Stimulated activated CD4-positive, alpha-beta T cell treated with anti-CD3 and anti-CD28 coated beads, Interleukin-12 subunit alpha, Interleukin-12 subunit beta, amount 100 ng/mL, for 48 hours (primary cell): ENCODE measurements at regions not wholly inside any gene's neighbourhood (a gene's known extent, or its start where the extent isn't known, plus 50 kb on each side); places are given as distances from the start of the nearest gene placed in this dataset.
"Not testable (repeated sequence)": the region's sequence is repeated elsewhere in the genome, so short reads cannot be mapped to it uniquely, and the experiment has no call there.

Experiments
- DNase-seq, 3 donors: peaks; one replicate each; pipeline ENCODE4 v3.0.0-alpha.2; 2020; ENCODE audit warnings: low read depth in 2 of 3, low spot score in 1 of 3

DNA sequence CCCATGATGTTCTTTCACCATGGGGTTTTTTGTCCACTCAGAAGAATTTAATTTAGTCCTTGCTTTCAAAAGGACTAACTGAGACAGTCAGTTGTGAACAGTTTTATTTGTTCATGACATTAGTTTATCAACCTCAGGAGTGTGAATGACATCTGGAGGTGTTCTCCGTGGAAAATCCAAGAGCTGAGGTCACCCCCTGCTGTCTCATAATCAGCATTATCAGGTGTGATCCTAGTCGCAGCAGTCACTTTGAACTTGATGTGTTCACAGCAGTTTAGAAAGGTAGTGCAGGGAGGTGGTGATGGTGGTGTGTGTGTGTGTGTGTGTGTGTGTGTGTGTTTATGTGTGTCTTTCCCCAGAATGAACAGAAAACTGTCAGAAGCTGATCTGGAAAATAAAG lies 1760.8 kb upstream of the PCDH10 start:
- DNase-seq: no peak

DNA sequence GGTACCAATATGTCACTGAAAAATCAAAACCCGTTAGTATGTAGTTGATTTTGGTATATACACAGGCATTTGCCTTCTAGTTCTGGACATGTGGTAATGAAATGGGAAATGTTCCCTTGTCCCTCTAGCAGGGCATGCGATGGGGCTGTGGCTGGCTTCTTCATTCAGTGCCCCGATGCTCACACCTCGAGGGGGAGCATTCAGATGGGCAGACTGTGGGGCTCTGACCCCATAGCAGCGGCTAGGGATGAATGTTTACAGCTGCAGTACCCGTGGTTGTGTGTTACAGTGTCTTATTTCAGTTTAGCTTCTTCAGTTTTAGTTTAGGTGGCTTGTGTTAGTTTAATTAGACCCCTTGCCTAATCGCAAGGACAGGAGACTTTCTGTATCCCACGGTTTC lies 1741.0 kb upstream of the PCDH10 start:
- no peak for DNase-seq

DNA sequence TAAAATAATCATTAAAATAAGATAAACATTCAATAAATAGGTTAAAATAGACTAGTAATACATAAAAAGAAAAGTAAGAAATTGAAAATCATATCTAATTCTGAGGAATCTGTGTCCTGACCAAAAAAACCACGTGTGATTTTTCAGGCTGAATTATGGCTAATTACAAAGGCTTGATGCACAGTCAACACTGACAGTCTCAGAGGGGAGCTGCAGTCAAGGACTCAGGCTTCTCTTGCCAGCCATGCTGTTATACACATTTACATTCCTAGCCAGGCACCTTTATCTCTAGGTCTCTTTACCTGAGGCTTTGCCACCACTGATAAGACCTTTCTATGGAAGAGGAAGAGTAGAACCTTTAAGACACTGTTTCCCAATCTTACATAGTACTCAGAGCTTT lies 1737.7 kb upstream of the PCDH10 start:
- no peak for DNase-seq

DNA sequence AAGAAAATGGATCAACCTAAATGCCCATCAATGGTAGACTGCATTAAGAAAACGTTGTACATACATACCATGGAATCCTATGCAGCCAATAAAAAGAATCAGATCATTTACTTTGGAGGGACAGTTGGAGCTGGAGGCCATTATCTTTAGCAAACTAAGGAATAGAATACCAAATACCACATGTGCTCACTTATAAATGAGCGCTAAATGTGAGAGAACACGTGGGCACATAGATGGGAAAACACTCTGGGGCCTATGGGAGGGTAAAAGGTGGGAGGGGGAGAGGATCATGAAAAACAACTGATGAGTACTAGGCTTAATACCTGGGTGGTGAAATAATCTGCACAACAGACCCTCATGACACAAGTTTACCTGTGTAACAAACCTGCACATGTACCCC lies 1729.9 kb upstream of the PCDH10 start:
- DNase-seq: no peak

DNA sequence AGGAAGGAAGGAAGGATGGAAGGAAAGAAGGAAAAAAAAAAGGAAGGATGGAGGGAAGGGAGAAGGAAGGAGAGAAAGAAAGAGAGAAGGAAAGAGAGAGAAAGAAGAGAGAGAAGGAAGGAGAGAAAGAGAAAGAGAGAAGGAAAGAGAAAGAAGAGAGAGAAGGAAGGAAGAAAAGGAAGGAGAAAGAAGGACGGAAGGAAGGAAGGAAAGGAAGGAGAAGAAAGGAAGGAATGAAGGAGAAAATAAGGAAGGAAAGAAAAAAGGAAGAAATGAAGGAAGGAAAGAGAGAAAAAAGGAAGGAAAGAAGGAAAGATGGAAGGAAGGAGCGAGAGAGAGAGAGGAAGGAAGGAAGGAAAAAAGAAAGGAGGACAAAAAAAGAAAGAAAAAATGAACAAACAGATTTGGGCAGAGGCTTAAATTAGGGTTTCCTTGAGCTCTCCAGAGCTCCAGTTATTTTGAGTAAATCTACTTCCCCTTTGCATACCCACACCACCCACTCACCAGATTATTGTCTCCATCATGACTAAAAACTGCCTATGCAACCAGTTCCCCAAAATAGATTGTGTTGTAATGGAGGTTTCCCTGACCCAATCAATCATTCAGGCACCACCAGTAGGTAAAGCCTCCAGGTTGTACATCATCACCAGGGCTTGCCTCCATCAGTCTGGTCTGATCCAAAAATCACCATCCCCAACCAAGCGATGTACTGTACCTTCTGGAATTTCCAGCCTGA lies 1722.9 kb upstream of the PCDH10 start:
- DNase-seq: no peak

DNA sequence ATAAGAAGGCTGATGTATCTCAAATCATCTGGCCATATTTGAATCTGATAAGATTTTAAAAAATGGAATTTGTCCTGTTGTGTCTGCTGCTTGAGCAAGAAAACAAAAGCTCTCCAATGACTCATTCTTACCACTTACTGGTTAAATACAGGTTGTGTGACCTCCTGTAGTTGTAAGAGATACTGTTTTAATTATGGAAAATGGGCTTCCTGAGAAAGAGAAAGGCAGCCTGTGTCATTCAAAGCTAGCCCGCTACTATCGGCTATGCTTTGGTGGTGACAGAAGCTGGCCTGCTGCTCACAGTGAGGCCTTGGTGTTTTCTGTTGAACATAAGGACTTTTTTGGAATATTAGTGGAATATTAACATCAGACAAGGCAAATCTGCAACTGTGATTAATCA lies 1722.1 kb upstream of the PCDH10 start:
- DNase-seq: no peak

DNA sequence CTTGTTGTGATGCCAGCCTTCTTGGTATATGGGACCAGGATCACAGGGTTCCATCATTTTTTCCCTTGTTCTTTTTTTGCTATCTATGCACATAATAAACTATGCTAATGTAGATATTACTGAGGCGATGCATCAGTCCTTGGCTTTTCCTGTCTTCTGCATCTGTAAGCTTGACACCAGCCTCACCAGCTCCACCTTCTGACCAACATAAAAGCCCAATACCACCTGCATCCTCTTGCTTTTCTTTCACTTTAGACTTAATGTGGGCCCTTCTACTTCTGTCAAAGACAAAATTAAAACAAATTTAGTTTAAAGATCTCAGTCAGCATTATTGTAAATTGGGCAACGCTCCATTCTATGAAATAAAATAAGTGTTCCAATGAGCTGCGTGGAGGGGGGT lies 1718.8 kb upstream of the PCDH10 start:
- DNase-seq: no peak

DNA sequence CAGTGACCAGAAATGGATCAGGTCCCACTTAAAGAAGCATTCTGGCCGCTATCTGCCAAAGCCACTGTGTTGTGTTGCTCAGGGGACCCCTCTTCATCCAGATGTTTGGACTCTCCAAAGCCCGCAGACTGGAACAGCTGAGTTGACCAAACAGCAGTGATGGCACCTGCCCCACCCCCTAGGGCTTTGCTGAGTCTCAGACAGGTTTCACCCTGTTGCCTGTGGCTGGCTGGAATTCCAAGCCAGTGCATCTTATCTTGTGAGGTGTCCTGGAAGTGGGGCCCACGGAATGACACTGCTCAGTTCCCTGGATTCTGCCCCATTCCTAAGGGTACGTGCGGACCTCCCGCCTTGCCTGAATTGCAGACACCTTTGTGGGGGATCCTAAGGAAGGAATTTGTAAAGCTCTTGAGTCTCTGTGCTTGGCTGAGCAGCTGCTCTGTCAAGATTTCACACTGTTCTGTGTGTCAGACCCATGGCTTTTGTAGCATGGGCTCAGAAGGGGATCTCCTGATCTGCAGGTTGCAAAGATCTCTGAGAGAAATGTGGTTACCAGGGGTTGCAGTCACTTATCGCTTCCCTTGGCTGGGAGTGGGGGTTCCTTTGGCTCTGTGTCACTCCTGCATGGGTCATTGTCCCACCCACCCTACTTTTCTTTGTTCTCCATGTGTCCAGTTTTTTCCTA lies 1707.9 kb upstream of the PCDH10 start:
- DNase-seq: no peak

DNA sequence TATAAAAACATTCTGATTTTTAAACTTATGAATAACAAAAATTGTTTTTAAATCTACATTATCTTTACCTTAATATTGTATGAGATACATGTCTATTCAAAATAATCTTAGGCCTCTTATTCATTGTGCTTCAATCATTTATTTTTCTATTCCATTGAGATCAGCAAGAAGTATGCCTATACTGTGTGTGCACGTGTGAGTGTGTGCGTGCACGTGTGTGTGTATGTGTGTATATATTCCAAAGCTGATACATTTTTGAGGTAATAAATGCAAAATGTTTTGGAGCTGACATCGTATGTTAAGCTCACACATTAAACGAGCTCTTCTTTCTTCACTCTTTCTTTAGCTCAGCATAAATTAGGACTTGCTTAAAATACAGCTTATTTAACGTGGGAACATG lies 1701.2 kb upstream of the PCDH10 start:
- DNase-seq: no peak

DNA sequence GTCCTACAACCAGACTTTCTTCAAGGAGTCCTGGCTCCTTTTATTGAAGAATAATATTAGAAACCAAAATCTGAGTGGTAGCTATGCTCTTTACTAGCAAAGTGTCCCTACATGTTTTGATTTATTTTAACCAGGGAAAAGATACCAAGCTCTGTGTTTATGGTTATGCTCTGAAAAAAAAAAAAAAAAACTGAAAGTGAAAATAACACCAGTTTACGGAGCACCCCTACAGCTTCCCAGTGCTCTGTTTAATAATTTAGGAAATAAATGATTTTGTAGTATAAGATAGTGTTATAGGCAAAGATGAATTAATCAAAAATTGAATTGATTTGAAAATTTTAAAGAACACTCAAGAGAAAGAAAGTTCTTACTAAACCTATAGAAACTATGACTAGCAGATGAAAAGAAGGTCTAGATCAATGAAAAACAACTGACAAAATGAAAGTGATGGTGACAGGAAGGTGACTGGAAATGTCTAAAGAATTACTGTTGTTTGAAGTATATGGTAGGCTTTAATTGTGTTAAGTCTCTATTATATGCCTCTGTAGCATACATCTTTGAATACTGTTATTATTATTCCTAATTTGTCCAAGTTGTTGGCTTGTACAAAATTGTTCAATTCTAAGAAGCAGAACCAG lies 1698.4 kb upstream of the PCDH10 start:
- DNase-seq: no peak

DNA sequence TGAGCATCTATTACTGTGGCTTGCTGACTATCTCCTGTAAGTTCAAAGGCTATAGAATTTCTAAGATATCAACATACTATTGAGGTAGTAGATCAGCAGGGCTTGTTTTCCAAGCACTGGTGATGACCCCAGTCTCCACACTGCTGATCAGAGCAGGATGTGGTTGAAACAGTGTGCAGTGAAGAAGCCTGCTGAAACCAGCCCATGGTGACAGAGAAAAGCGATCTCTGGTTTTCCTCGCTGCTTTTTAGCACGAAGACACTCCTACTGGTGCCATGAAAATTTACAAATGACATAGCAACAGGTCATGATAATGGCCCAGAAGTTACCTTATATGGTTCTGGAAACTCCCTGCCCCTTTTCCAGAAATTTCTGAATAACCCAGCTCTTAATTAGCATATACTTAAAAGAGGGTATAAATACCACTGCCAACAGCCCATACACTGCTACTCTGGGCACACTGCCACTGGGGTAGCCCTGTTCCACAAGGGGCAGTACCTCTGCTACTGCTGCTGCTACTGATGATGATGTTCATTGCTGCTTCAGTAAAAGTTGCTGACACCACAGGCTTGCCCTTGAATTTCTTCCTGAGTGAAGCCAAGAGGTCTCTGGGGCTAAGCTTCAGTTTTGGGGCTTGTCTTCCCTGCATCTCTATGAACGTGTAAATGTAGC lies 1689.5 kb upstream of the PCDH10 start:
- DNase-seq: no peak

DNA sequence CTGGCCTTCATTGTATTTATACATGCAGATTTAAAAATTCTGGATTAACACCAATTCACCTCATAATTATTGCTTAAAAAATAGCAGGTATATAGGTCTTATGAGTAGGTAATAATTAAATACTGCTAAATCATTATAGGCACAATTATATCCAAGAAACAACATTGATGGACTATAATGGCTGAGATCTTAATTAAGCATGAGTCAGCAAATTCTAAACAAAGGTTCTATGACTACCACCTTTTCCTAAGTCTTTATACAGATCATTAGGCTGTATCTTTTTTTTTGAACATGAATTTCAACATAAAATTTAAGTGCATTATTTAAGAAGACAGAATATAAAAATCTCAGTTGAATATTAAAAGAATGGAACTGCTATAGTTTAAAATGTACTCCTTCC lies 1678.7 kb upstream of the PCDH10 start:
- no peak for DNase-seq

DNA sequence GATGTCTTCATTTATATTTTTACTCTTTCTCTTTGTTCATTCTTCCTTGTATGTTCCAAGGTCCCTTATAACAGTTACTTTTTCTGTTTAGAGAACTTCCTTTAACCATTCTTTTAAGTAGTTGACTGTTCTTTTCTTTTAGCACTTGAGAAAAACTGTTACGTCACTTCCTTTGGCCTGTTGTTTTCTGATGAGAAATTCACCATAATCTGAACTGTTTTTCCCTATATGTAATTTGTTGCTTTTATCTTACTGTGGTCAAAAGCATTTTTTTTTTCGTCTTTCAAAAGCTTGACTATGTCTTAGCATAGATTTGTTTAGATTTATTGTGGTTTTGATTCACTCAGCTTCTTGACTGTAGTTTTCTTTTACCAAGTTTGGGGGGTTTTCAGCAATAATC lies 1660.3 kb upstream of the PCDH10 start:
- DNase-seq: no peak

DNA sequence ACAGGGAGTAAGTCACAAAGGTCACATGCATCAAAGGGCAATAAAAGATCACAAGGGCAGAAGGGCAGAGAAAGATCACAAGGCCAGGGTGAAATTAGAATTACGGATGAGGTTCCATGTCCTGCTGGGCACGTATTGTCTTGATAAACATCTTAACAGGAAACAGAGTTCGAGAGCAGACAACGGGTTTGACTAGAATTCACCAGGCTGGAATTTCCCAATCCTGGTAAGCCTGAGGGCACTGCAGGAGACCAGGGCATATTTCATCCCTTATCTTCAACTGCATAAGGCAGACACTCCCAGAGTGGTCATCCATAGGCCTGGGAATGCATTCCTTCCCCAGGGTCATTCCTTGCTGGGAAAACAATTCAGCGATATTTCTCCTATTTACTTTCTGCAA lies 1652.9 kb upstream of the PCDH10 start:
- not testable (repeated sequence) for DNase-seq

DNA sequence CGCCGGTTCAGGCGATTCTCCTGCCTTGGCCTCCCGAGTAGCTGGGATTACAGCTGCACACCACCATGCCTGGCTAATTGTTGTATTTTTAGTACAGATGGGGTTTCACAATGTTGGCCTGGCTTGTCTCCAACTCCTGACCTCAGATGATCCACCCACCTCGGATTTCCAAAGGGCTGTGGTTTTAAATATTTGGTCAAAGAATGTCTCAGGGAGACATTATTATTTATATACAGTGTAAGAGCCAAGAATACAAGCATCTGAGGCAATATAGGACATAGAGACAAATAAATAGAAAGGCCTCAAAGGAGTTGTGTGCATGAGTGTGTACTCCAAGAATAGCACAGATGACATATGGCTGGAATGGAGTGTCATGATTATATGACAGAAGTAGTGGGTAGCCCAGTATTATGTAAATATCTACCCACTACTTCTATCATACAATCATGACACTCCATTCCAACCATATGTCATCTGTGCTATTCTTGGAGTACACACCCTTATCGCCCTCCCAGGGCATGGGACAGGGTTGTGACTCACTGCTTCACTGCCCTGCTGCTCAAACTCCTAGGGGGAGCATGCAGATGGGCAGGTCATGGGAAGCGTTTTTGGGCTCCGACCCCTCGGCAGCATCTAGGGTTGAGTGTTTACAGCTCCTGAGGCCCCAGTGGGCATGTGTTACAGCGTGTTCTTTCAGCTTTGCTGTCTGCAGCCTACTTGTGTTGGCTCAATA lies 1649.8 kb upstream of the PCDH10 start:
- no peak for DNase-seq

DNA sequence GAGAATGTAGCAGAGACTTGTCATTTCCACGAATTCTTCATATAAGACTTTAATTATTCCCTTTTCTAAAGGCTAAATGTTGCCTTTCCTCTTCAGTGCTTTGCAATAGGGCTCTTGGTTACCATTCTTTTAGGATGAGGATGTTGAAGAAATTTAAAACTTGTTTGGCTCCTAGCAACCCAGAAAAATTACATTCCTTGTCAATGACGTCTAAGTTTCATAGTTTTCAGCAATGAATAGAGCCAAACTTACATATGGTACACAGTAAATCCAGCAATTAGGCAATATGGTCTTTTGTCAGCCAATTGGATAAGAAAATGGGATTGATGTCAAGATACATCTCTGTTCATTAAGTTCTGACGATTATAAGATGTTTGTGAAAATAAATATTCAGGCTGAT lies 1639.6 kb upstream of the PCDH10 start:
- no peak for DNase-seq

DNA sequence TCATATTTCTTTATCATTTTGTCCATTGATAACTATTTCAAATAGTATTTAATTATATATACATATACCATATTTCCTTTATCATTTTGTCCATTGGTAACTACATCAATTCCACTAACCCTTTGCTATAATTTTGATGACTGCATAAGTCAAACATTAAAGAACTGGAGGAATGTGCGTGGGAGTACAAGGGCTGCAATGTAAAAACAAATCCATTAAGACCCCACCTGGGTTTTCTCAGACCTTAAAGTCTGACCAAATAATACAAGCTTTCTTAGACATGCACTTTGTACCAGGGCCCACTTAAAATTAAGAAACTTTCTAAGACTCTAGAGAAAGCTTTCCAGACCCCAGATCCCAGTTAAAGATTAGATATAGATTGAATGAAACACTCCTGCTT lies 1622.4 kb upstream of the PCDH10 start:
- DNase-seq: no peak

DNA sequence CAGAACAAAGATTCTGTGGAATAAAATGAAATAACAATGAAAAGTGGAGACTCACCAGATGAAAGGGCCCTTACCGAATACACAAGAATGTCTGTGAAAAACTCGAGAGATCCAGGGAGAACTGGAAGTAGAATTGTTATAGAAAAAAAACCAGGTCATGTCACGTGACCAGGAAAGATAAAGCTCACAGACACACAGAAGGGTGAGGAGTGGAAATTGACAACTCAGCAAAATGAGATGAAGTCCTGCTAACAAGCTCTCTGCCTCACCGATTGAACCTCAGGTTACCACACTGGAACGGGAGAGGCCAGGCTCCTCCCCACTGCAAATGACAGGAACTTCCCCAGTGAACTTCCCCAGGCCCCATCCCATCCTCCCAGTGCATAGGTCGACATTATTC lies 1618.0 kb upstream of the PCDH10 start:
- DNase-seq: no peak

DNA sequence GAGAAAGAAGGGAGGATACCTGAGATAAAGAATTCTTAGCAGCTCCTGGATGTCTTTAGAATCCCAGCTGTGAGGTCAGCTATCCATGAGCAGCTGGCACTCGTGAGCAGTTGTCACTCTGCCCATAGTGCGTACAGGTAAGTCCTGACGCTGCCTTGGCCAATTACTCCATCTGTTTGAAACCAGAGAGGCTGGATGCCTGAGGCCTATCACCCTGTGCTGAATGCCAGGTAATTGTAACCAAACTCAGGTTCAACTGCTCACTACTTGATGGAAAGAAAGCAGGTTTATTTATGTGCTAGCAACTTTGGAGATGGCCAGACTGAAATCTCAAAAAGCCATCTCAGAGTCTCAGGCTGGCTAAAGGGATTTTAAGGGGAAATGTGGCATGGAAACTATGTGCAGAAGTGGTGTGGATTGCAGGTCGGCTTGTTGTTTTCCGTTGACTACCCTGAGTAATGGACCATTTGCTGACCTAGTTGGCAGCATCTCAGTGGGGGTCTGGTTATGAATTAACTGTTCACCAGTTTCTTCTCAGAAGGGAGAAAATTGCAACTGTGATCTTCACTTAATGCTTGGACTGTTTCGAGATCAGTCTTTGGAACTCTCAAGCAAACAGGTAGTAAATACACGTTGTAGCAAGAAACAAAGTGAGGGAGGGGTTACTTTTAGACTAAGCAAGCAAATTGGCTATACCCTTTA lies 1614.0 kb upstream of the PCDH10 start:
- no peak for DNase-seq

DNA sequence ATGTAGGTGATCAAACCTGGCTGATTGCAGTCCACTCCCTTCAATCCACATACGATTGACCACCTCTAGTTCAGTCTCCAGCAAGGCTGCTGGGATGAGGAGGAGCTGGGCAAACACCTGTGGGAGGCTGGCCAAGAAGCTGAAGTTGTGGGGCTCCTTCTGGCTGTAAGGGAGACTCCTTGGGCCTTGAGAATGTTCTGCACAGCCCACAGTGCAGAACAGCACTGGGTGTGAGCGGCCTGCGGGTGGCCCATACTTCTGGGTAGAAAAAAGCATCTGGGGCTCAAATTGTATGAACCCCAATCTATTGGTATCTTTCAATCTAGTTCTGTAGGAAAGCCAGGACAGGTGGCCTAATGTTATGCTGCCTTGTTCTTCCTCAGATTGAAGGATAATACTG lies 1608.8 kb upstream of the PCDH10 start:
- no peak for DNase-seq

DNA sequence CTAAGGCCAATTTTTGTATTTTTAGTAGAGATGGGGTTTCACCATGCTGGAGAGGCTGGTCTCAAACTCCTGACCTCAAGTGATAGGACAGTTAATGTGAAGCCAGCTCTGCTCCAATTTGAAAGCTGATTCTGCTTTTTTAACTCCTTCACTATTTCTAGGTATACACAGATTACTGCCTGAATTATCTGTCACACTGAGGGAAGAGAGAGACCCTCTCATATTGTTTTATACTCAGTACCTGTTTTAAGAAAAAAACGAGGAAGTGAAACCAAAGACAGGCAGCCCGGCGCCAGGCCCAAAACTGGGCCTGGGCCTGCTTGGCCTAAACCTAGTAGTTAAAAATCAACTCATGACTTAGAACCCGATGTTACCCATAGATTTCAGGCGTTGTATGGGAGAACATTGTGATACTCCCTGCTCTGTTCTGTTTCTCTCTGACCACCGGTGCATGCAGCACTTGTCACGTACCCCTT lies 1601.5 kb upstream of the PCDH10 start:
- no peak for DNase-seq
